Mononuclear cell (primary cell): ENCODE measurements at regions not wholly inside any gene's neighbourhood (a gene's known extent, or its start where the extent isn't known, plus 50 kb on each side); places are given as distances from the start of the nearest gene placed in this dataset.
"Not testable (repeated sequence)": the region's sequence is repeated elsewhere in the genome, so short reads cannot be mapped to it uniquely, and the experiment has no call there.

Experiments
- H3K27me3 ChIP-seq: 2 replicates; pipeline ENCODE4 v1.6.0; 2011; ENCODE audit warnings: low read length, control low read depth; ENCODE audit not compliant: insufficient read depth
- H3K4me1 ChIP-seq: 2 replicates; pipeline ENCODE4 v1.5.1; 2011; ENCODE audit warnings: mild to moderate bottlenecking, low read length, control low read depth; ENCODE audit not compliant: insufficient read depth
- H3K4me3 ChIP-seq: 2 replicates; pipeline ENCODE4 v1.5.1; 2011; ENCODE audit warnings: mild to moderate bottlenecking, low read length, moderate library complexity
- H3K9me3 ChIP-seq: 2 replicates; pipeline ENCODE4 v1.5.1; 2011; ENCODE audit warnings: low read depth, mild to moderate bottlenecking, control low read depth, low read length

GRCh38 chr13:40031031-40031430 is 375.6 kb downstream of the COG6 start:
- no peak overlapping the region for H3K4me3 ChIP-seq
- H3K27me3 ChIP-seq = no peaks in the 10 kb centered on the region
- H3K9me3 ChIP-seq = no peaks in the 10 kb centered on the region
- H3K4me1 ChIP-seq = peaks cover 5% of the 10 kb centered on the region

GRCh38 chr13:40039061-40039460 is 383.6 kb downstream of the COG6 start:
- no peaks in the 10 kb centered on the region for H3K9me3 ChIP-seq
- H3K4me3 ChIP-seq = no peak overlapping the region
- H3K27me3 ChIP-seq = no peaks in the 10 kb centered on the region
- H3K4me1 ChIP-seq = no peaks in the 10 kb centered on the region

GRCh38 chr13:40042991-40043390 is 387.5 kb downstream of the COG6 start:
- Histone ChIP-seq H3K4me1 (no peaks in the 10 kb centered on the region), H3K9me3 (no peaks in the 10 kb centered on the region), H3K4me3 (no peak overlapping the region), H3K27me3 (peaks cover 4% of the 10 kb centered on the region)

GRCh38 chr13:40043764-40044163 is 388.3 kb downstream of the COG6 start:
- H3K27me3 ChIP-seq = peaks cover 4% of the 10 kb centered on the region
- no peaks in the 10 kb centered on the region for H3K4me1 ChIP-seq
- H3K4me3 ChIP-seq = no peak overlapping the region
- H3K9me3 ChIP-seq = no peaks in the 10 kb centered on the region

DNA sequence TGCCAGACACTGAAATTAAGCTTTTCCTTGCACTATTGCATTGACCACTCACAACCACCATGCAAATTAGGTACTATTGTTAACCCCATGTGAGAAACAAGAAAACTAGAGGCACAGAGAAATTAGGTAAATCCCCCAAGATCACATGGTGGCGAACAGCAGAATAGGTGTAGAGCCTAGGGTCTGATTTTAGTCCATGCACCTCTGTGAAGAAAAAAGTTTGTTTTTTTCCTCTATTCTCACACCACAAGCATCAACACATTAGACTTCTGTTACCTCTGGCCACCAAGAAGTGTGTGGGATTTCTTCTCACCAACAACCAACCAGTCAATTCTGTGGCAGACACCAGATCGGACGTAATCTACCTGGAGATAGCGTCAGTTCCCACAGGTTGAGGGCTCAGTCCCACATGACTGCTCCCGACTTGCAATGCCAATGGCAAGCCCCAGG is 391.9 kb downstream of the COG6 start:
- Histone ChIP-seq H3K9me3 (no peaks in the 10 kb centered on the region), H3K27me3 (peaks cover 4% of the 10 kb centered on the region), H3K4me1 (no peaks in the 10 kb centered on the region), H3K4me3 (no peak overlapping the region)

DNA sequence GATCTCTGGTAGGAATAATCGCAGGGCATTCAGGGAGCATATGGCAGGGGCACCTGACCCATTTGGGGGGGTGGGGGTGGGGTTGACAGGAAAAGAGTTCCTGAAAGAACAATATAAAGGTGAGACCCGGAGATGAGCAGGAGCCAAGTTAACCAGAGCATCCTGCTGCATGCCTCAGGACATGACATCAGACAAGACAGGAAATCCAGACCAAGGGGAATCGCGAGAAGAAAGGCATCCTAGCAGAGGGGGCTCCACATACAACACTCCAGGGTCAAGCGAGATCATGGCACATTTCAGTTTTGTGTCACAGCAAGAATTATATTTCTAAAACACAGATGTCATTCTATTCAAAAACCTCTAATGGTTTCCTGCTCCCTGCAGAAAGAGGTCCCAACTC is 393.1 kb downstream of the COG6 start:
- Histone ChIP-seq H3K27me3 (peaks cover 4% of the 10 kb centered on the region), H3K4me3 (no peak overlapping the region), H3K9me3 (no peaks in the 10 kb centered on the region), H3K4me1 (no peaks in the 10 kb centered on the region)

- H3K4me3 ChIP-seq = no peak overlapping the region
- no peaks in the 10 kb centered on the region for H3K9me3 ChIP-seq
- no peaks in the 10 kb centered on the region for H3K4me1 ChIP-seq
- H3K27me3 ChIP-seq = no peaks in the 10 kb centered on the region
Measured at GRCh38 chr13:40052954-40053353, 397.5 kb downstream of the COG6 start.

- Histone ChIP-seq H3K4me3 (no peak overlapping the region), H3K4me1 (no peaks in the 10 kb centered on the region), H3K9me3 (no peaks in the 10 kb centered on the region), H3K27me3 (no peaks in the 10 kb centered on the region)
Measured at GRCh38 chr13:40053401-40053800, 397.9 kb downstream of the COG6 start.

DNA sequence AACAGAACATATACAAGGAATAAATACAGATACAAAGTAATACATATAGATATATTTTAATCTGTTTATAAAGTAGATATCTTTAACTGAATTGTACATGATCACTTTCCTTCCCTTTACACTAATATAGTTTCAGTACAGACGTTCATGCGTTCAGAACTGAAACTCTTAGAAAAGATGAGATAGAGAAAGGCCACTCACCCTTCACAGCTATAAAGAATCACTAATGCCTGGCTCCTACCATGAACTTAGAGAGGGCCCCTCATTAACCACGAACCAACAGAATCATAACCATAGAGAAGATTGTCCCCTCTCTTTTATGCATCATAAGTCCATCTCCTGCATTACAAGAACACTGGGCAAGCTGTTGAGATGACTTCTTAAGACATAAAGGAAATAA is 399.0 kb downstream of the COG6 start:
- H3K9me3 ChIP-seq, H3K4me1 ChIP-seq, H3K27me3 ChIP-seq, H3K4me3 ChIP-seq: not testable (repeated sequence)

GRCh38 chr13:40056898-40057619 is 401.6 kb downstream of the COG6 start:
- Histone ChIP-seq H3K4me3 (no peak overlapping the region), H3K27me3 (no peaks in the 10 kb centered on the region), H3K4me1 (no peaks in the 10 kb centered on the region), H3K9me3 (no peaks in the 10 kb centered on the region)

GRCh38 chr13:40058757-40059236 is 403.3 kb downstream of the COG6 start:
- H3K4me3 ChIP-seq = no peak overlapping the region
- H3K4me1 ChIP-seq = no peaks in the 10 kb centered on the region
- H3K27me3 ChIP-seq = no peaks in the 10 kb centered on the region
- no peaks in the 10 kb centered on the region for H3K9me3 ChIP-seq

DNA sequence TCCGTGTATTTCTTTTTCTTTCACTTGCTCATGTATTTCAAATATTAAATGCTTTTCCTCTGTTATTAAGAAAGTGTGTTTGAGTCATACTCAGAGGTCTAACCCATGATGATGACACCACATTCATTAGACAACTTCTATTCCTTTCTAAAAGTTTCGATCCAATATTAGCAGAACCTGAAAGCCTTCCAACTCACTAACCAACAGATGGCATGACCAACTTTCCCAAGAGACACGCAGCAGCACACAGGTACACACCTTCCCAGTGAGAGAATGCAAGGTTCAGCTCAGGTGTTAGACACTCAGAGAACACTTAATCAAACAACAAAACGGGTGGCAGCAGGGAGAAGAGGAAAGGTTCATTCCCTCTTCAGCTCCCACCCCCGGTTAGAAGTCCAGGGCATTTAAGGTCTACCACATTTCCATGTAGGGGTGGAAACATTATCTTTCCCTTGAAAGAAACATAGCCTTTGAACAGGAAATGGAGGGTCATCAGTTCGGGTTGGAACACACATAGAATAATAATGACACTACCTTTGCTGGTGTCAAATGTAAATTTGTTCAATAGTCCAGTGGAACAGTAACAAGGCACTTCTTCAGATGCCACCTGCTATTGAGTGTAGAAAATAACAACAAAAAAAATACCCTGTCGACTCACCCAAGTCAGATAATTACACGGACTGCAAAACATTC is 404.2 kb downstream of the COG6 start:
- no peaks in the 10 kb centered on the region for H3K27me3 ChIP-seq
- H3K4me3 ChIP-seq = no peak overlapping the region
- H3K4me1 ChIP-seq = no peaks in the 10 kb centered on the region
- H3K9me3 ChIP-seq = no peaks in the 10 kb centered on the region

DNA sequence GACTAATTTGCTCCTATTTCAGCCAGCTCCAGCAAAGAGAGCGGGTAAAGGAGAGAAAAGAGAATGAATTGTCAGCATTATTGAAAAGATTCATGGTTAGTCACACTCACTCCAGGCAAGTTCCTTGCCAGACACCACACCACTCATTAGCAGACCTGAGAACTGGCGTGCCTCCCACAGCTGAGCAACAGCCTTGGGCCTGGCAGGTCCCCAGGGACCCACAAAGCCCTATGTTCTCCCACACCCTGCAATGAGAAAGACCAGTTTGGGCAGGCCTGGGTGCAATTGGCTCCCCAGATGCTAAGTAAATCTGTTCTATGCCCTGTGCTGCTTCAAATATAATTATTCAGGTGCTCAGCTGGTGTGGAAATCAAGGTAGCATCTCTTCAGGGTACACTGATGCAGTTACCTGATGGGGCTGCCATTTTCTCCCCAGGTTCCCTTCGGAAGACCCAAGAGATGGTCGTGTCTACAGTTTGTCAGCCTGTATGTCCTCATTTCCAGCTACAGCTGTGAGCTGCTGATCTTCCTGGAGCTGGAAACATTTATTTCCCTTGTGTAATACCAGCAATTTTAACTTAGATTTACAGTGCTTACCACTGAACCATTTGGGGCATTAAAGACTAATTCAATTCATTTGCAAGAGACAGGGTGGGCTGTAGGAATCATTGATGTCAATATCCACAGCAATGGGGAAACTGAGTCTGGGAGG is 405.0 kb downstream of the COG6 start:
- no peak overlapping the region for H3K4me3 ChIP-seq

GRCh38 chr13:40061466-40062450 is 406.3 kb downstream of the COG6 start:
- no peak overlapping the region for H3K4me3 ChIP-seq
- no peaks in the 10 kb centered on the region for H3K27me3 ChIP-seq
- no peaks in the 10 kb centered on the region for H3K4me1 ChIP-seq
- no peaks in the 10 kb centered on the region for H3K9me3 ChIP-seq

More for the DNA sequence above, 405.0 kb downstream of the COG6 start:
- Histone ChIP-seq H3K4me1 (no peaks in the 10 kb centered on the region), H3K27me3 (no peaks in the 10 kb centered on the region), H3K9me3 (no peaks in the 10 kb centered on the region)
